OCI-LY3 (cell line): ENCODE measurements at regions not wholly inside any gene's neighbourhood (a gene's known extent, or its start where the extent isn't known, plus 50 kb on each side); places are given as distances from the start of the nearest gene placed in this dataset.

Experiments used
- H2AFZ ChIP-seq: fragments of 200-600, 300-600 bp; shearing (Covaris generic); 2 replicates; pipeline ENCODE4 v1.6.0; 2014; ENCODE audit warnings: antibody characterized with exemption, low read depth, low read length
- H3K27ac ChIP-seq: fragments of 200-600, 300-600 bp; sonication (generic); 2 replicates; pipeline ENCODE4 v1.5.1; 2014; ENCODE audit warnings: mild to moderate bottlenecking, low read length, moderate library complexity, mixed read lengths
- H3K27me3 ChIP-seq: fragments of 200-600, 300-600 bp; sonication (generic); 2 replicates; pipeline ENCODE4 v1.6.1; 2014; ENCODE audit warnings: low read depth, low read length, mixed read lengths
- H3K36me3 ChIP-seq: fragments of 200-600, 300-600 bp; sonication (generic); replicated peaks from 2 replicates; pipeline ENCODE3; 2014; ENCODE audit warnings: low read depth, low read length, mixed read lengths
- H3K4me1 ChIP-seq: fragments of 300-600, 200-600 bp; sonication (generic); 2 replicates; pipeline ENCODE4 v1.6.1; 2014; ENCODE audit warnings: low read length, mixed read lengths
- H3K4me2 ChIP-seq: fragments of 200-600, 300-600 bp; sonication (generic); 2 replicates; pipeline ENCODE4 v1.6.1; 2014; ENCODE audit warnings: low read length, mixed read lengths
- H3K4me3 ChIP-seq: fragments of 300-600, 200-600 bp; sonication (generic); 2 replicates; pipeline ENCODE4 v1.5.1; 2014; ENCODE audit warnings: antibody characterized with exemption, mild to moderate bottlenecking, low read length, moderate library complexity
- H3K79me2 ChIP-seq: fragments of 300-600, 200-600 bp; shearing (Covaris generic); 2 replicates; pipeline ENCODE4 v1.6.1; 2014; ENCODE audit warnings: mild to moderate bottlenecking, low read length, mixed read lengths
- H3K9ac ChIP-seq: fragments of 300-600, 200-600 bp; shearing (Covaris generic); 2 replicates; pipeline ENCODE4 v1.6.0; 2014; ENCODE audit warnings: mild to moderate bottlenecking, low read length, moderate library complexity
- H3K9me3 ChIP-seq: fragments of 200-600, 300-600 bp; shearing (Covaris generic); 2 replicates; pipeline ENCODE4 v1.6.1; 2014; ENCODE audit warnings: low read length, mixed read lengths; ENCODE audit not compliant: insufficient read depth
- H4K20me1 ChIP-seq: fragments of 200-600, 300-600 bp; sonication (generic); 2 replicates; pipeline ENCODE4 v1.6.1; 2016; ENCODE audit warnings: low read length, mixed read lengths; ENCODE audit not compliant: insufficient read depth
- CTCF ChIP-seq: fragments of 200-600, 300-600 bp; sonication (generic); IDR thresholded peaks from 2 replicates; pipeline ENCODE4 v1.5.1; 2014; ENCODE audit warnings: antibody characterized with exemption, low read length, low read depth
- EZH2phosphoT487 ChIP-seq: fragments of 200-600 bp; shearing (Covaris generic); IDR thresholded peaks from 2 replicates; pipeline ENCODE4 v1.6.1; 2018; ENCODE audit warnings: antibody characterized with exemption, mixed run types, low read depth

- Histone ChIP-seq H2AFZ (no peak overlapping the region), H3K4me1 (no peaks in the 10 kb centered on the region), H3K4me2 (no peak overlapping the region), H3K4me3 (no peak overlapping the region), H4K20me1 (no peaks in the 10 kb centered on the region), H3K79me2 (no peaks in the 10 kb centered on the region), H3K27ac (no peak overlapping the region), H3K9ac (no peak overlapping the region), H3K27me3 (no peaks in the 10 kb centered on the region), H3K9me3 (no peaks in the 10 kb centered on the region), H3K36me3 (no peaks in the 10 kb centered on the region)
- TF ChIP-seq EZH2phosphoT487 (no peak), CTCF (no peak)
Observed at GRCh38 chr4:111494471-111494870, 650.8 kb upstream of the FAM241A start.

GRCh38 chr4:111494971-111495370 is 650.3 kb upstream of the FAM241A start:
- H3K4me1 ChIP-seq, result no peaks in the 10 kb centered on the region
- H3K4me2 ChIP-seq, result no peak overlapping the region
- H4K20me1 ChIP-seq, result no peaks in the 10 kb centered on the region
- H3K9ac ChIP-seq, result no peak overlapping the region
- H3K79me2 ChIP-seq, result no peaks in the 10 kb centered on the region
- H2AFZ ChIP-seq, result no peak overlapping the region
- H3K27me3 ChIP-seq, result no peaks in the 10 kb centered on the region
- H3K9me3 ChIP-seq, result no peaks in the 10 kb centered on the region
- H3K36me3 ChIP-seq, result no peaks in the 10 kb centered on the region
- no peak overlapping the region for H3K27ac ChIP-seq
- no peak overlapping the region for H3K4me3 ChIP-seq
- no peak for TF ChIP-seq EZH2phosphoT487
- TF ChIP-seq CTCF, result no peak

GRCh38 chr4:111499291-111499690 is 646.0 kb upstream of the FAM241A start:
- no peak overlapping the region for H3K9ac ChIP-seq
- TF ChIP-seq EZH2phosphoT487, result no peak
- TF ChIP-seq CTCF, result no peak
- H3K36me3 ChIP-seq, result no peaks in the 10 kb centered on the region
- H4K20me1 ChIP-seq, result no peaks in the 10 kb centered on the region
- no peak overlapping the region for H3K27ac ChIP-seq
- H3K79me2 ChIP-seq, result no peaks in the 10 kb centered on the region
- no peaks in the 10 kb centered on the region for H3K27me3 ChIP-seq
- H3K9me3 ChIP-seq, result no peaks in the 10 kb centered on the region
- H3K4me1 ChIP-seq, result peaks cover 10% of the 10 kb centered on the region
- no peak overlapping the region for H3K4me3 ChIP-seq
- H3K4me2 ChIP-seq, result no peak overlapping the region
- H2AFZ ChIP-seq, result no peak overlapping the region

- H3K27ac ChIP-seq, result no peak overlapping the region
- no peak overlapping the region for H2AFZ ChIP-seq
- TF ChIP-seq CTCF, result no peak
- H3K4me1 ChIP-seq, result peaks cover 10% of the 10 kb centered on the region
- no peak overlapping the region for H3K4me3 ChIP-seq
- no peaks in the 10 kb centered on the region for H3K9me3 ChIP-seq
- no peaks in the 10 kb centered on the region for H3K36me3 ChIP-seq
- H3K4me2 ChIP-seq, result no peak overlapping the region
- no peak overlapping the region for H3K9ac ChIP-seq
- no peaks in the 10 kb centered on the region for H3K79me2 ChIP-seq
- H3K27me3 ChIP-seq, result no peaks in the 10 kb centered on the region
- no peaks in the 10 kb centered on the region for H4K20me1 ChIP-seq
Observed at GRCh38 chr4:111499706-111500105, 645.5 kb upstream of the FAM241A start.
